WTC11 (cell line): ENCODE measurements at regions not wholly inside any gene's neighbourhood (a gene's known extent, or its start where the extent isn't known, plus 50 kb on each side); places are given as distances from the start of the nearest gene placed in this dataset.

Experiments
- ATAC-seq: fragments of 200-7000 bp; cut with Tn5 transposase; 2 replicates; pipeline ENCODE4 v1.10.0; 2021; ENCODE audit warnings: mild to moderate bottlenecking, moderate library complexity
- CTCF ChIA-PET: fragments of 300-600 bp; sonication (Branson Sonifier 250); formaldehyde crosslinking; loops from one replicate; lab custom pipeline; 2021; ENCODE audit warnings: antibody characterized with exemption; lab: Charles Lee
- POLR2A ChIA-PET: fragments of 350-600 bp; sonication (Branson Sonifier 250); formaldehyde crosslinking; loops from one replicate; lab custom pipeline; 2021; ENCODE audit warnings: antibody characterized with exemption; lab: Charles Lee
- DNase-seq: peaks from one replicate; pipeline ENCODE4 v3.0.0; 2021; ENCODE audit warnings: low spot score
- H3K27ac Mint-ChIP-seq: 2 replicates; pipeline ENCODE4 v1.8.0; 2021; ENCODE audit warnings: mixed read lengths
- H3K27me3 Mint-ChIP-seq: 2 replicates; pipeline ENCODE4 v1.8.0; 2021; ENCODE audit warnings: low read depth, mild to moderate bottlenecking, moderate library complexity, mixed read lengths
- H3K36me3 Mint-ChIP-seq: 2 replicates; pipeline ENCODE4 v1.8.0; 2021; ENCODE audit warnings: mixed read lengths
- H3K4me1 Mint-ChIP-seq: 2 replicates; pipeline ENCODE4 v1.8.0; 2022; ENCODE audit warnings: mixed read lengths
- H3K4me3 Mint-ChIP-seq: 2 replicates; pipeline ENCODE4 v1.8.0; 2021; ENCODE audit warnings: mild to moderate bottlenecking, moderate library complexity, mixed read lengths
- H3K9me3 Mint-ChIP-seq: 2 replicates; pipeline ENCODE4 v1.8.0; 2021; ENCODE audit warnings: mixed read lengths
- CREM ChIP-seq: sonication (generic); formaldehyde crosslinking; IDR thresholded peaks from 2 replicates; pipeline ENCODE4 v1.8.1; 2022; ENCODE audit warnings: mild to moderate bottlenecking, missing genetic modification reagents, moderate library complexity
- FOXK1 ChIP-seq: sonication (generic); formaldehyde crosslinking; IDR thresholded peaks from 2 replicates; pipeline ENCODE4 v1.8.0; 2022; ENCODE audit warnings: mild to moderate bottlenecking, moderate library complexity, missing genetic modification reagents
- GABPB1 ChIP-seq: sonication (generic); formaldehyde crosslinking; IDR thresholded peaks from 2 replicates; pipeline ENCODE4 v1.8.1; 2023; ENCODE audit warnings: mild to moderate bottlenecking, missing genetic modification reagents
- GRHL2 ChIP-seq: fragments of 250-450 bp; sonication (Bioruptor Pico); IDR thresholded peaks from 2 replicates; pipeline ENCODE4 v1.8.0; 2022; ENCODE audit warnings: mild to moderate bottlenecking, moderate library complexity; ENCODE audit not compliant: insufficient replicate concordance, severe bottlenecking
- GTF2I ChIP-seq: fragments of 250-450 bp; sonication (Bioruptor Pico); conservative IDR thresholded peaks from 2 replicates; pipeline ENCODE4 v1.4.0; 2021; ENCODE audit warnings: mild to moderate bottlenecking
- HMGA2 ChIP-seq: fragments of 250-450 bp; sonication (Bioruptor Pico); IDR thresholded peaks from 2 replicates; pipeline ENCODE4 v1.4.0; 2021; ENCODE audit warnings: mild to moderate bottlenecking, moderate library complexity
- KAT7 ChIP-seq: sonication (generic); formaldehyde crosslinking; IDR thresholded peaks from 2 replicates; pipeline ENCODE4 v1.8.1; 2023; ENCODE audit warnings: missing genetic modification reagents, mild to moderate bottlenecking, borderline replicate concordance
- MXD4 ChIP-seq: fragments of 250-450 bp; sonication (Bioruptor Pico); IDR thresholded peaks from 2 replicates; pipeline ENCODE4 v1.8.0; 2021; ENCODE audit warnings: mild to moderate bottlenecking, moderate library complexity, borderline replicate concordance
- MYBL2 ChIP-seq: sonication (generic); formaldehyde crosslinking; IDR thresholded peaks from 2 replicates; pipeline ENCODE4 v1.8.1; 2023; ENCODE audit warnings: mild to moderate bottlenecking, moderate library complexity, missing genetic modification reagents
- NR2C2 ChIP-seq: sonication (generic); formaldehyde crosslinking; IDR thresholded peaks from 2 replicates; pipeline ENCODE4 v1.8.0; 2022; ENCODE audit warnings: mild to moderate bottlenecking, missing genetic modification reagents
- OVOL2 ChIP-seq: fragments of 250-450 bp; sonication (Bioruptor Pico); IDR thresholded peaks from 2 replicates; pipeline ENCODE4 v1.9.0; 2021; ENCODE audit warnings: mild to moderate bottlenecking, borderline replicate concordance
- PRDM15 ChIP-seq: sonication (generic); formaldehyde crosslinking; IDR thresholded peaks from 2 replicates; pipeline ENCODE4 v1.8.0; 2022; ENCODE audit warnings: missing genetic modification reagents
- PREB ChIP-seq: sonication (generic); formaldehyde crosslinking; IDR thresholded peaks from 2 replicates; pipeline ENCODE4 v1.8.1; 2022; ENCODE audit warnings: mild to moderate bottlenecking, missing genetic modification reagents, moderate library complexity, borderline replicate concordance
- RELA ChIP-seq: sonication (generic); formaldehyde crosslinking; IDR thresholded peaks from 2 replicates; pipeline ENCODE4 v1.8.1; 2022; ENCODE audit warnings: missing genetic modification reagents, mild to moderate bottlenecking, borderline replicate concordance
- RORB ChIP-seq: fragments of 250-450 bp; sonication (Bioruptor Pico); IDR thresholded peaks from 2 replicates; pipeline ENCODE4 v1.9.0; 2021; ENCODE audit warnings: mild to moderate bottlenecking
- SMAD3 ChIP-seq: sonication (generic); formaldehyde crosslinking; IDR thresholded peaks from 2 replicates; pipeline ENCODE4 v1.8.0; 2022; ENCODE audit warnings: missing genetic modification reagents, mild to moderate bottlenecking, borderline replicate concordance
- SMAD4 ChIP-seq: sonication (generic); formaldehyde crosslinking; IDR thresholded peaks from 2 replicates; pipeline ENCODE4 v1.8.0; 2022; ENCODE audit warnings: mild to moderate bottlenecking, missing genetic modification reagents
- TCF7 ChIP-seq: sonication (generic); formaldehyde crosslinking; IDR thresholded peaks from 2 replicates; pipeline ENCODE4 v1.8.0; 2022; ENCODE audit warnings: mild to moderate bottlenecking, low read depth, missing genetic modification reagents, moderate library complexity
- TEAD1 ChIP-seq: sonication (generic); formaldehyde crosslinking; IDR thresholded peaks from 2 replicates; pipeline ENCODE4 v1.8.0; 2022; ENCODE audit warnings: mild to moderate bottlenecking, missing genetic modification reagents
- TEAD4 ChIP-seq: sonication (generic); formaldehyde crosslinking; IDR thresholded peaks from 2 replicates; pipeline ENCODE4 v1.8.0; 2022; ENCODE audit warnings: mild to moderate bottlenecking, missing genetic modification reagents
- TP53 ChIP-seq: sonication (generic); formaldehyde crosslinking; IDR thresholded peaks from 2 replicates; pipeline ENCODE4 v1.8.1; 2023; ENCODE audit warnings: mild to moderate bottlenecking, missing genetic modification reagents
- ZNF138 ChIP-seq: sonication (generic); formaldehyde crosslinking; conservative IDR thresholded peaks from 2 replicates; pipeline ENCODE4 v1.8.1; 2022; ENCODE audit warnings: mild to moderate bottlenecking, moderate library complexity, missing genetic modification reagents
- ZNF317 ChIP-seq: sonication (generic); formaldehyde crosslinking; IDR thresholded peaks from 2 replicates; pipeline ENCODE4 v1.8.1; 2023; ENCODE audit warnings: low read depth, mild to moderate bottlenecking, moderate library complexity, missing genetic modification reagents, borderline replicate concordance
- ZNF396 ChIP-seq: fragments of 250-450 bp; sonication (Bioruptor Pico); IDR thresholded peaks from 2 replicates; pipeline ENCODE4 v1.8.0; 2021; ENCODE audit warnings: mild to moderate bottlenecking, moderate library complexity, borderline replicate concordance
- ZNF416 ChIP-seq: fragments of 250-450 bp; sonication (Bioruptor Pico); IDR thresholded peaks from 2 replicates; pipeline ENCODE4 v1.9.0; 2021; ENCODE audit warnings: mild to moderate bottlenecking, inconsistent platforms
- ZNF425 ChIP-seq: fragments of 250-450 bp; sonication (Bioruptor Pico); conservative IDR thresholded peaks from 2 replicates; pipeline ENCODE4 v1.9.0; 2021; ENCODE audit warnings: mild to moderate bottlenecking
- TF ChIP-seq, protein P1 (sequence below): sonication (generic); formaldehyde crosslinking; IDR thresholded peaks from 2 replicates; pipeline ENCODE4 v1.8.1; 2023; ENCODE audit warnings: mild to moderate bottlenecking, missing genetic modification reagents, borderline replicate concordance
- TF ChIP-seq, protein P2 (sequence below): sonication (generic); formaldehyde crosslinking; IDR thresholded peaks from 2 replicates; pipeline ENCODE4 v1.8.0; 2023; ENCODE audit warnings: mild to moderate bottlenecking, missing genetic modification reagents
- TF ChIP-seq, protein P3 (sequence below): sonication (generic); formaldehyde crosslinking; IDR thresholded peaks from 2 replicates; pipeline ENCODE4 v1.8.1; 2023; ENCODE audit warnings: mild to moderate bottlenecking, missing genetic modification reagents, moderate library complexity

DNA sequence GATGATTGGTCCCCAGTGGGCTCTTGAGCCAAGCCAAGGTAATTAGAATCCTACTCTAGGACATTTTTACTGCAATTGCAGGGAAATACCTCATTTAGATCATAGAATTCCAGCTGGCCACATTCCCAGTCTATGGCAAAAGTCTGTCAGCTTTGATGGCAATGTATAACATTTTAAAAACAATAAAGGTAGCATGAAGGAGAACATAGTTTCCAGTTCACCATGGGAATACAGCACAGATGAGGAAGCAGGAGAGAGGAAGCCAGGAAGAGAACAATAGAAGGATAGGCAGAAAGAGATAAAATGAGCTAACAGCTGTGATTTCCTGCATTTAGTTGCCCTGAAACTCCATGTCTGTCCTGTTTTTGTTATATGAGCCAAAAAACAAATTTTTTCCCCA is 897.3 kb upstream of the DDX18 start:
- H3K36me3 Mint-ChIP-seq: no peaks in the 10 kb centered on the region

GRCh38 chr2:116918574-116918973 is 895.9 kb upstream of the DDX18 start:
- DNase-seq: no peak
- Mint-ChIP-seq H3K9me3 (peaks cover 24% of the 10 kb centered on the region), H3K4me1 (no peaks in the 10 kb centered on the region), H3K36me3 (no peaks in the 10 kb centered on the region), H3K27me3 (no peaks in the 10 kb centered on the region; the same call in 1 of the 2 replicates), H3K27ac (no peak overlapping the region), H3K4me3 (no peak overlapping the region)
- ChIA-PET POLR2A (no interaction called here), CTCF (no interaction called here)
- no peak for ATAC-seq
- TF ChIP-seq FOXK1 (CRISPR knock-in tag) (no peak), TEAD4 (CRISPR knock-in tag) (no peak), NR2C2 (CRISPR knock-in tag) (no peak), MYBL2 (CRISPR knock-in tag) (no peak), SMAD3 (no peak), GABPB1 (CRISPR knock-in tag) (no peak), PRDM15 (no peak), GRHL2 (no peak), CREM (CRISPR knock-in tag) (no peak), ZNF317 (CRISPR knock-in tag) (no peak), PREB (no peak), ZNF425 (no peak), TP53 (CRISPR knock-in tag) (no peak)
- TF ChIP-seq, protein P1, sequence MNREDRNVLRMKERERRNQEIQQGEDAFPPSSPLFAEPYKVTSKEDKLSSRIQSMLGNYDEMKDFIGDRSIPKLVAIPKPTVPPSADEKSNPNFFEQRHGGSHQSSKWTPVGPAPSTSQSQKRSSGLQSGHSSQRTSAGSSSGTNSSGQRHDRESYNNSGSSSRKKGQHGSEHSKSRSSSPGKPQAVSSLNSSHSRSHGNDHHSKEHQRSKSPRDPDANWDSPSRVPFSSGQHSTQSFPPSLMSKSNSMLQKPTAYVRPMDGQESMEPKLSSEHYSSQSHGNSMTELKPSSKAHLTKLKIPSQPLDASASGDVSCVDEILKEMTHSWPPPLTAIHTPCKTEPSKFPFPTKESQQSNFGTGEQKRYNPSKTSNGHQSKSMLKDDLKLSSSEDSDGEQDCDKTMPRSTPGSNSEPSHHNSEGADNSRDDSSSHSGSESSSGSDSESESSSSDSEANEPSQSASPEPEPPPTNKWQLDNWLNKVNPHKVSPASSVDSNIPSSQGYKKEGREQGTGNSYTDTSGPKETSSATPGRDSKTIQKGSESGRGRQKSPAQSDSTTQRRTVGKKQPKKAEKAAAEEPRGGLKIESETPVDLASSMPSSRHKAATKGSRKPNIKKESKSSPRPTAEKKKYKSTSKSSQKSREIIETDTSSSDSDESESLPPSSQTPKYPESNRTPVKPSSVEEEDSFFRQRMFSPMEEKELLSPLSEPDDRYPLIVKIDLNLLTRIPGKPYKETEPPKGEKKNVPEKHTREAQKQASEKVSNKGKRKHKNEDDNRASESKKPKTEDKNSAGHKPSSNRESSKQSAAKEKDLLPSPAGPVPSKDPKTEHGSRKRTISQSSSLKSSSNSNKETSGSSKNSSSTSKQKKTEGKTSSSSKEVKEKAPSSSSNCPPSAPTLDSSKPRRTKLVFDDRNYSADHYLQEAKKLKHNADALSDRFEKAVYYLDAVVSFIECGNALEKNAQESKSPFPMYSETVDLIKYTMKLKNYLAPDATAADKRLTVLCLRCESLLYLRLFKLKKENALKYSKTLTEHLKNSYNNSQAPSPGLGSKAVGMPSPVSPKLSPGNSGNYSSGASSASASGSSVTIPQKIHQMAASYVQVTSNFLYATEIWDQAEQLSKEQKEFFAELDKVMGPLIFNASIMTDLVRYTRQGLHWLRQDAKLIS: no peak
- TF ChIP-seq, protein P2, sequence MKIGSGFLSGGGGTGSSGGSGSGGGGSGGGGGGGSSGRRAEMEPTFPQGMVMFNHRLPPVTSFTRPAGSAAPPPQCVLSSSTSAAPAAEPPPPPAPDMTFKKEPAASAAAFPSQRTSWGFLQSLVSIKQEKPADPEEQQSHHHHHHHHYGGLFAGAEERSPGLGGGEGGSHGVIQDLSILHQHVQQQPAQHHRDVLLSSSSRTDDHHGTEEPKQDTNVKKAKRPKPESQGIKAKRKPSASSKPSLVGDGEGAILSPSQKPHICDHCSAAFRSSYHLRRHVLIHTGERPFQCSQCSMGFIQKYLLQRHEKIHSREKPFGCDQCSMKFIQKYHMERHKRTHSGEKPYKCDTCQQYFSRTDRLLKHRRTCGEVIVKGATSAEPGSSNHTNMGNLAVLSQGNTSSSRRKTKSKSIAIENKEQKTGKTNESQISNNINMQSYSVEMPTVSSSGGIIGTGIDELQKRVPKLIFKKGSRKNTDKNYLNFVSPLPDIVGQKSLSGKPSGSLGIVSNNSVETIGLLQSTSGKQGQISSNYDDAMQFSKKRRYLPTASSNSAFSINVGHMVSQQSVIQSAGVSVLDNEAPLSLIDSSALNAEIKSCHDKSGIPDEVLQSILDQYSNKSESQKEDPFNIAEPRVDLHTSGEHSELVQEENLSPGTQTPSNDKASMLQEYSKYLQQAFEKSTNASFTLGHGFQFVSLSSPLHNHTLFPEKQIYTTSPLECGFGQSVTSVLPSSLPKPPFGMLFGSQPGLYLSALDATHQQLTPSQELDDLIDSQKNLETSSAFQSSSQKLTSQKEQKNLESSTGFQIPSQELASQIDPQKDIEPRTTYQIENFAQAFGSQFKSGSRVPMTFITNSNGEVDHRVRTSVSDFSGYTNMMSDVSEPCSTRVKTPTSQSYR: no peak
- TF ChIP-seq, protein P3, sequence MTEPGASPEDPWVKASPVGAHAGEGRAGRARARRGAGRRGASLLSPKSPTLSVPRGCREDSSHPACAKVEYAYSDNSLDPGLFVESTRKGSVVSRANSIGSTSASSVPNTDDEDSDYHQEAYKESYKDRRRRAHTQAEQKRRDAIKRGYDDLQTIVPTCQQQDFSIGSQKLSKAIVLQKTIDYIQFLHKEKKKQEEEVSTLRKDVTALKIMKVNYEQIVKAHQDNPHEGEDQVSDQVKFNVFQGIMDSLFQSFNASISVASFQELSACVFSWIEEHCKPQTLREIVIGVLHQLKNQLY (CRISPR knock-in tag): no peak

More for the DNA sequence above, 897.3 kb upstream of the DDX18 start:
- Mint-ChIP-seq H3K4me3 (no peak overlapping the region), H3K4me1 (no peaks in the 10 kb centered on the region), H3K27me3 (no peaks in the 10 kb centered on the region), H3K27ac (no peak overlapping the region), H3K9me3 (peaks cover 25% of the 10 kb centered on the region)
- no peak for TF ChIP-seq ZNF317 (CRISPR knock-in tag)
- TF ChIP-seq TEAD4 (CRISPR knock-in tag): no peak
- TF ChIP-seq ZNF396 (CRISPR knock-in tag): no peak
- no peak for TF ChIP-seq MXD4 (CRISPR knock-in tag)
- no peak for TF ChIP-seq HMGA2
- no peak for TF ChIP-seq ZNF416 (CRISPR knock-in tag)
- no peak for TF ChIP-seq TEAD1
- no peak for TF ChIP-seq ZNF138 (CRISPR knock-in tag)
- TF ChIP-seq OVOL2: no peak
- no peak for TF ChIP-seq GTF2I (CRISPR knock-in tag)
- no peak for TF ChIP-seq RELA (CRISPR knock-in tag)
- TF ChIP-seq KAT7 (CRISPR knock-in tag): no peak
- TF ChIP-seq TCF7: no peak
- no peak for TF ChIP-seq RORB (CRISPR knock-in tag)
- no peak for TF ChIP-seq SMAD4 (CRISPR knock-in tag)
- ChIA-PET POLR2A (no interaction called here), CTCF (no interaction called here)
- ATAC-seq: no peak
- DNase-seq: no peak
